Right lobe of liver (tissue), 4 donors: ENCODE measurements at regions not wholly inside any gene's neighbourhood (a gene's known extent, or its start where the extent isn't known, plus 50 kb on each side); places are given as distances from the start of the nearest gene placed in this dataset.

Source experiments
- POLR2A ChIP-seq: fragments of 450-650 bp; IDR thresholded peaks from one replicate; pipeline ENCODE4 v1.6.1; 2017; ENCODE audit warnings: antibody characterized with exemption, mild to moderate bottlenecking
- TF ChIP-seq, protein P1 (sequence below), 4 donors: fragments of 200-600 bp in 3 of 4; fragments of 450-650 bp in 1 of 4; IDR thresholded peaks; one replicate each; pipeline versions ENCODE4 v1.5.1 to v1.8.0; 2016 to 2022; ENCODE audit warnings: antibody characterized with exemption in 4 of 4, mild to moderate bottlenecking in 2 of 4
- donor health status: DM: no; HTN: no; CAD: no.
- donor health status: DM: no; HTN: no; CAD: no.
- donor health status: DM: no; HTN: yes; CAD: no.

DNA sequence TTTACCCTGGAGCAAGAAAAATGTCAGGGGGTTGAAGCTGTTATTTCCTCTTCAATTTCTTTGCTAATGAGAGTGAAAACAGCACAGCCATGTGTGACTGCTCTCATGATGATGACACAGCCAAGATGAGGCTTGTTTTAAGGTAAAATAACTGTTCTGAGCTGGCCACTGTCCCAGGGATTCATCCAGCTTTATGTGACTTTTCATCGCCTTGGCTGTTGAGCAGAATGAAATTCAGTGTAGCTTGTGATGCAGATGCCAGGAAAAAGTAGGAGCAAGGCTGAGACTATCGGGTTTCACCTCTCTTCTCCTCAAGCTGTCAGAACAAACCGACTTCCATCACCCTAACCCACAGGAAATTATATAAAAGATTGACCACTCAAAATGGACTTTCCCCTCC is 361.8 kb upstream of the CDH5 start:
- TF ChIP-seq, protein P1, sequence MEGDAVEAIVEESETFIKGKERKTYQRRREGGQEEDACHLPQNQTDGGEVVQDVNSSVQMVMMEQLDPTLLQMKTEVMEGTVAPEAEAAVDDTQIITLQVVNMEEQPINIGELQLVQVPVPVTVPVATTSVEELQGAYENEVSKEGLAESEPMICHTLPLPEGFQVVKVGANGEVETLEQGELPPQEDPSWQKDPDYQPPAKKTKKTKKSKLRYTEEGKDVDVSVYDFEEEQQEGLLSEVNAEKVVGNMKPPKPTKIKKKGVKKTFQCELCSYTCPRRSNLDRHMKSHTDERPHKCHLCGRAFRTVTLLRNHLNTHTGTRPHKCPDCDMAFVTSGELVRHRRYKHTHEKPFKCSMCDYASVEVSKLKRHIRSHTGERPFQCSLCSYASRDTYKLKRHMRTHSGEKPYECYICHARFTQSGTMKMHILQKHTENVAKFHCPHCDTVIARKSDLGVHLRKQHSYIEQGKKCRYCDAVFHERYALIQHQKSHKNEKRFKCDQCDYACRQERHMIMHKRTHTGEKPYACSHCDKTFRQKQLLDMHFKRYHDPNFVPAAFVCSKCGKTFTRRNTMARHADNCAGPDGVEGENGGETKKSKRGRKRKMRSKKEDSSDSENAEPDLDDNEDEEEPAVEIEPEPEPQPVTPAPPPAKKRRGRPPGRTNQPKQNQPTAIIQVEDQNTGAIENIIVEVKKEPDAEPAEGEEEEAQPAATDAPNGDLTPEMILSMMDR (IDR thresholded peaks at IDR 0.05): no peak
- no peak for TF ChIP-seq POLR2A
